ENCODE measurements at regions not wholly inside any gene's neighbourhood (a gene's known extent, or its start where the extent isn't known, plus 50 kb on each side); places are given as distances from the start of the nearest gene placed in this dataset.

GRCh38 chr5:87924436-87924835 lies 344.2 kb downstream of the TMEM161B start:
- ATAC-seq: no peak
- FAIRE-seq: no peak
- 0% methylated on average over 3 of the region's 7 CpGs for WGBS (ENCODE audit: missing lambda C conversion rate)

GRCh38 chr5:87916320-87916719 lies 352.3 kb downstream of the TMEM161B start:
- CTCF ChIA-PET: no interaction called here
- Histone ChIP-seq H3K27ac (no peak overlapping the region), H3K4me3 (no peak overlapping the region), H3K9me3 (no peaks in the 10 kb centered on the region), H3K4me2 (no peak overlapping the region), H3K4me1 (no peaks in the 10 kb centered on the region)
- DNase-seq (ENCODE audit: low read depth in 1 of 2, low spot score in 1 of 2): no peak
- no peak for ATAC-seq
- POLR2A ChIA-PET: no interaction called here
- no peak for FAIRE-seq
- 27% methylated on average over 3 of the region's 4 CpGs for WGBS (ENCODE audit: missing lambda C conversion rate)
- TF ChIP-seq MAFK (IDR thresholded peaks at IDR 0.05; ENCODE audit: partially characterized antibody) (no peak), EHF (CRISPR knock-in tag; IDR thresholded peaks at IDR 0.05) (no peak), FOXS1 (CRISPR knock-in tag; IDR thresholded peaks at IDR 0.05) (no peak), REST (IDR thresholded peaks at IDR 0.05) (no peak), KDM5A (IDR thresholded peaks at IDR 0.05) (no peak), ATOH8 (CRISPR knock-in tag; IDR thresholded peaks at IDR 0.05; ENCODE audit: low read depth) (no peak), ZC3H11A (IDR thresholded peaks at IDR 0.05) (no peak), RNF2 (IDR thresholded peaks at IDR 0.05; ENCODE audit: borderline replicate concordance, low read depth) (no peak), HOXB5 (CRISPR knock-in tag; IDR thresholded peaks at IDR 0.05) (no peak), NPAS2 (CRISPR knock-in tag; IDR thresholded peaks at IDR 0.05; ENCODE audit: borderline replicate concordance) (no peak), CHD2 (IDR thresholded peaks at IDR 0.05; ENCODE audit: low read length, partially characterized antibody) (no peak), FOSB (CRISPR knock-in tag; IDR thresholded peaks at IDR 0.05) (no peak)

More at GRCh38 chr5:87924436-87924835, 344.2 kb downstream of the TMEM161B start:
- H3K9me3 ChIP-seq: no peaks in the 10 kb centered on the region
- no peak overlapping the region for H3K4me2 ChIP-seq
- no peak overlapping the region for H3K4me3 ChIP-seq
- ChIA-PET POLR2A (no interaction called here), CTCF (no interaction called here)
- no peak overlapping the region for H3K27ac ChIP-seq
- DNase-seq (ENCODE audit: low read depth in 1 of 2, low spot score in 1 of 2): peak in 1 of 2 experiments; percentile 2
- TF ChIP-seq FOSL2 (IDR thresholded peaks at IDR 0.05) (no peak), FOSL2 (CRISPR knock-in tag; IDR thresholded peaks at IDR 0.05) (no peak), MYC (IDR thresholded peaks at IDR 0.05; ENCODE audit: borderline replicate concordance, low read length) (no peak), ATOH8 (CRISPR knock-in tag; IDR thresholded peaks at IDR 0.05; ENCODE audit: low read depth) (no peak), KDM1A (IDR thresholded peaks at IDR 0.05; ENCODE audit: low read depth) (no peak), FOXS1 (CRISPR knock-in tag; IDR thresholded peaks at IDR 0.05) (no peak), CBX8 (IDR thresholded peaks at IDR 0.05) (no peak), HDAC2 (IDR thresholded peaks at IDR 0.05) (no peak), TP53 (CRISPR knock-in tag; IDR thresholded peaks at IDR 0.05) (no peak), EP300 (IDR thresholded peaks at IDR 0.05) (no peak), POLR2AphosphoS2 (conservative IDR thresholded peaks at IDR 0.05; ENCODE audit: low read length) (no peak), JUNB (IDR thresholded peaks at IDR 0.05) (no peak), HOXB13 (CRISPR knock-in tag; IDR thresholded peaks at IDR 0.05; ENCODE audit: low read depth) (no peak), PBX3 (IDR thresholded peaks at IDR 0.05) (no peak), HEYL (CRISPR knock-in tag; IDR thresholded peaks at IDR 0.05) (no peak), NPAS2 (CRISPR knock-in tag; IDR thresholded peaks at IDR 0.05; ENCODE audit: borderline replicate concordance) (no peak), HOXB5 (CRISPR knock-in tag; IDR thresholded peaks at IDR 0.05) (no peak), FOSB (CRISPR knock-in tag; IDR thresholded peaks at IDR 0.05) (no peak)
- H3K4me1 ChIP-seq: no peaks in the 10 kb centered on the region
